H1 (cell line): ENCODE measurements at regions not wholly inside any gene's neighbourhood (a gene's known extent, or its start where the extent isn't known, plus 50 kb on each side); places are given as distances from the start of the nearest gene placed in this dataset.

Experiments
- ASH2L ChIP-seq: fragments of 200-600, 300-600 bp; sonication (generic); IDR thresholded peaks from one replicate; pipeline ENCODE4 v1.7.1; 2017; ENCODE audit warnings: low read length
- CTCF ChIP-seq, 3 experiments: IDR thresholded peaks; 1 replicate in 2 of 3; 2 replicates in 1 of 3; pipeline versions ENCODE4 v1.5.1 to v1.6.1; 2011; ENCODE audit warnings: low read length in 3 of 3, mild to moderate bottlenecking in 3 of 3, inconsistent platforms in 2 of 3, low read depth in 1 of 3, moderate library complexity in 1 of 3; ENCODE audit not compliant: insufficient read depth in 1 of 3; ENCODE audit errors: control extremely low read depth in 1 of 3
- POLR2AphosphoS5 ChIP-seq: IDR thresholded peaks from 2 replicates; pipeline ENCODE4 v1.6.1; 2011; ENCODE audit warnings: low read depth, low read length

GRCh38 chr3:102360183-102360860 lies 74.5 kb upstream of the ZPLD1 start:
- TF ChIP-seq POLR2AphosphoS5 (no peak), ASH2L (no peak), CTCF (IDR thresholded peaks at IDR 0.05; ENCODE audit: control extremely low read depth in 1 of 3, insufficient read depth in 1 of 3, low read depth in 1 of 3, low read length in 3 of 3) (no peak)
